CD14-positive monocyte (primary cell): ENCODE measurements at regions not wholly inside any gene's neighbourhood (a gene's known extent, or its start where the extent isn't known, plus 50 kb on each side); places are given as distances from the start of the nearest gene placed in this dataset.
A peak's percentile ranks its signal among the peaks of the same experiment; 100 is the strongest.

Experiments used
- DNase-seq, 3 donors: peaks; one replicate each; pipeline ENCODE4 v3.0.0-alpha.2; 2011 to 2022
- H2AFZ ChIP-seq: 2 replicates; pipeline ENCODE4 v1.6.0; 2012; ENCODE audit warnings: mild to moderate bottlenecking, low read depth, low read length, inconsistent platforms; ENCODE audit not compliant: insufficient read depth, poor library complexity, severe bottlenecking
- H3K27ac ChIP-seq, 2 donors: 1 replicate in 1 of 2; 2 replicates in 1 of 2; pipeline ENCODE4 v1.5.1; 2012 to 2013; ENCODE audit warnings: low read length in 2 of 2, control low read depth in 1 of 2, inconsistent platforms in 1 of 2, low read depth in 1 of 2, mild to moderate bottlenecking in 1 of 2
- H3K27me3 ChIP-seq, 2 donors: one replicate each; pipeline versions ENCODE4 v1.6.0 to v1.6.1; 2011 to 2013; ENCODE audit warnings: low read length in 2 of 2; ENCODE audit not compliant: control insufficient read depth in 2 of 2, insufficient read depth in 2 of 2
- H3K36me3 ChIP-seq, 2 donors: replicated peaks in 1 of 2; 1 replicate in 1 of 2; 2 replicates in 1 of 2; pipeline versions ENCODE4 v1.5.1 to v1.6.1; 2012 to 2013; ENCODE audit warnings: low read length in 2 of 2, control low read depth in 1 of 2, inconsistent platforms in 1 of 2, mild to moderate bottlenecking in 1 of 2; ENCODE audit not compliant: insufficient read depth in 2 of 2, control insufficient read depth in 1 of 2
- H3K4me1 ChIP-seq, 2 donors: 1 replicate in 1 of 2; 2 replicates in 1 of 2; pipeline versions ENCODE4 v1.5.1 to v1.6.1; 2012 to 2013; ENCODE audit warnings: low read length in 2 of 2, control low read depth in 1 of 2, inconsistent platforms in 1 of 2, mild to moderate bottlenecking in 1 of 2, moderate library complexity in 1 of 2; ENCODE audit not compliant: insufficient read depth in 2 of 2, control insufficient read depth in 1 of 2
- H3K4me2 ChIP-seq: replicated peaks from 2 replicates; pipeline ENCODE3; 2012; ENCODE audit warnings: low read length, moderate library complexity, mild to moderate bottlenecking; ENCODE audit not compliant: poor library complexity, severe bottlenecking; ENCODE audit errors: extremely low read depth
- H3K4me3 ChIP-seq, 3 experiments: fragments of 200-600 bp in 1 of 3; sonication (generic) in 1 of 3; replicated peaks in 1 of 3; 1 replicate in 2 of 3; 2 replicates in 1 of 3; pipeline ENCODE4 v1.5.1; 2011 to 2013; ENCODE audit warnings: low read length in 3 of 3, mild to moderate bottlenecking in 3 of 3, control low read depth in 2 of 3, low read depth in 2 of 3, inconsistent platforms in 1 of 3, moderate library complexity in 1 of 3
- H3K79me2 ChIP-seq: 2 replicates; pipeline ENCODE4 v1.6.0; 2012; ENCODE audit warnings: mild to moderate bottlenecking, control low read depth, inconsistent platforms, low read length, moderate library complexity; ENCODE audit not compliant: insufficient read depth
- H3K9ac ChIP-seq: 2 replicates; pipeline ENCODE4 v1.6.0; 2017; ENCODE audit warnings: low read length, mild to moderate bottlenecking; ENCODE audit not compliant: insufficient read depth, poor library complexity, severe bottlenecking
- H3K9me3 ChIP-seq, 2 donors: replicated peaks in 1 of 2; 1 replicate in 1 of 2; 2 replicates in 1 of 2; pipeline versions ENCODE4 v1.5.1 to v1.6.1; 2012 to 2013; ENCODE audit warnings: low read length in 2 of 2, control low read depth in 1 of 2; ENCODE audit not compliant: control insufficient read depth in 1 of 2, insufficient read depth in 1 of 2
- H4K20me1 ChIP-seq: 2 replicates; pipeline ENCODE4 v1.6.0; 2012; ENCODE audit warnings: mild to moderate bottlenecking, low read length, control low read depth, moderate library complexity; ENCODE audit not compliant: insufficient read depth
- H3K27ac Mint-ChIP-seq, 7 donors: one replicate each; pipeline ENCODE4 v1.8.0; 2020; ENCODE audit warnings: mild to moderate bottlenecking in 7 of 7, mixed read lengths in 7 of 7, moderate library complexity in 6 of 7, inconsistent platforms in 2 of 7
- H3K27me3 Mint-ChIP-seq, 3 donors: one replicate each; pipeline ENCODE4 v1.8.0; 2021 to 2022; ENCODE audit warnings: low read depth in 3 of 3, mild to moderate bottlenecking in 3 of 3, mixed read lengths in 3 of 3, moderate library complexity in 3 of 3, inconsistent platforms in 1 of 3
- H3K36me3 Mint-ChIP-seq, 2 donors: one replicate each; pipeline ENCODE4 v1.8.0; 2020; ENCODE audit warnings: mixed read lengths in 2 of 2, inconsistent platforms in 1 of 2, mild to moderate bottlenecking in 1 of 2
- H3K4me1 Mint-ChIP-seq: one replicate; pipeline ENCODE4 v1.8.0; 2020; ENCODE audit warnings: mild to moderate bottlenecking, mixed read lengths
- H3K4me3 Mint-ChIP-seq, 2 donors: one replicate each; pipeline ENCODE4 v1.8.0; 2020; ENCODE audit warnings: mild to moderate bottlenecking in 2 of 2, mixed read lengths in 2 of 2, moderate library complexity in 1 of 2
- H3K9me3 Mint-ChIP-seq, 7 donors: one replicate each; pipeline ENCODE4 v1.8.0; 2020 to 2022; ENCODE audit warnings: mixed read lengths in 7 of 7, mild to moderate bottlenecking in 6 of 7, moderate library complexity in 6 of 7, inconsistent platforms in 2 of 7
- CTCF ChIP-seq: fragments of 200-600 bp; IDR thresholded peaks from one replicate; pipeline ENCODE4 v1.8.0; 2022; ENCODE audit warnings: antibody characterized with exemption, mild to moderate bottlenecking
- WGBS: methylation state at CpG from one replicate; pipeline ENCODE4 v1.1.5; 2013; ENCODE audit warnings: missing lambda C conversion rate; ENCODE audit not compliant: insufficient coverage; 5-methylcytosine and 5-hydroxymethylcytosine counted together
- intact Hi-C, 2 donors: fragments of 100-400 bp; cut with micrococcal nuclease; formaldehyde crosslinking; loops; one replicate each; pipeline versions ENCODE4 v1.15.0 to v1.15.1; 2023

- no peak overlapping the region for H3K4me3 Mint-ChIP-seq
- TF ChIP-seq CTCF, result no peak
- no peak overlapping the region for H3K4me2 ChIP-seq
Measured at GRCh38 chr12:18998343-18999261, 130.9 kb upstream of the PLEKHA5 start.

GRCh38 chr12:19000836-19001235 lies 128.7 kb upstream of the PLEKHA5 start:
- Mint-ChIP-seq H3K4me1 (no peaks in the 10 kb centered on the region), H3K27me3 (peaks cover 0 to under 1% (median 0%) of the 10 kb centered on the region in 3 donors), H3K27ac (peak overlapping the region in 1 of 7 donors; percentile 16), H3K4me3 (no peak overlapping the region), H3K36me3 (no peaks in the 10 kb centered on the region), H3K9me3 (peaks cover 0 to 2% (median 0%) of the 10 kb centered on the region in 7 donors)
- no peak for TF ChIP-seq CTCF
- Histone ChIP-seq H3K9ac (no peak overlapping the region), H3K4me1 (no peaks in the 10 kb centered on the region), H3K27me3 (no peaks in the 10 kb centered on the region), H3K4me3 (no peak overlapping the region), H4K20me1 (no peaks in the 10 kb centered on the region), H3K79me2 (no peaks in the 10 kb centered on the region), H3K9me3 (no peaks in the 10 kb centered on the region), H3K27ac (no peak overlapping the region), H2AFZ (no peak overlapping the region), H3K4me2 (no peak overlapping the region), H3K36me3 (no peaks in the 10 kb centered on the region)
- DNase-seq, result no peak
- 100% methylated on average over 2 of the region's 2 CpGs for WGBS
- intact Hi-C loops, result no loop called here

More at GRCh38 chr12:18998343-18999261, 130.9 kb upstream of the PLEKHA5 start:
- intact Hi-C loops, result no loop called here
- no peaks in the 10 kb centered on the region for H3K36me3 ChIP-seq
- peaks cover 0 to 1% (median 0%) of the 10 kb centered on the region in 7 donors for H3K9me3 Mint-ChIP-seq
- H3K27ac ChIP-seq, result no peak overlapping the region
- no peaks in the 10 kb centered on the region for H3K9me3 ChIP-seq
- no peak overlapping the region for H3K9ac ChIP-seq
- no peak for DNase-seq
- no peaks in the 10 kb centered on the region for H3K4me1 Mint-ChIP-seq
- H3K79me2 ChIP-seq, result no peaks in the 10 kb centered on the region
- H3K36me3 Mint-ChIP-seq, result no peaks in the 10 kb centered on the region
- H3K27me3 Mint-ChIP-seq, result peaks cover 0 to 4% (median 0%) of the 10 kb centered on the region in 3 donors
- 70% methylated on average over 6 of the region's 9 CpGs for WGBS
- H3K4me3 ChIP-seq, result no peak overlapping the region
- no peak overlapping the region for H3K27ac Mint-ChIP-seq
- H4K20me1 ChIP-seq, result no peaks in the 10 kb centered on the region
- H2AFZ ChIP-seq, result no peak overlapping the region
- H3K4me1 ChIP-seq, result no peaks in the 10 kb centered on the region
- H3K27me3 ChIP-seq, result no peaks in the 10 kb centered on the region
